Upper lobe of right lung (tissue), 1 donor: ENCODE measurements at regions not wholly inside any gene's neighbourhood (a gene's known extent, or its start where the extent isn't known, plus 50 kb on each side); places are given as distances from the start of the nearest gene placed in this dataset.

ENCODE experiments used
- ATAC-seq: fragments of 200-7000 bp; cut with Tn5 transposase; one replicate; pipeline ENCODE4 v1.9.1; 2020; ENCODE audit warnings: mild to moderate bottlenecking, moderate library complexity
- DNase-seq: peaks from one replicate; pipeline ENCODE4 v3.0.0-alpha.2; 2020
- H3K27ac ChIP-seq: fragments of 200-600 bp; one replicate; pipeline ENCODE4 v1.8.0; 2022
- H3K27me3 ChIP-seq: fragments of 200-600 bp; one replicate; pipeline ENCODE4 v1.8.0; 2022; ENCODE audit warnings: mild to moderate bottlenecking
- H3K36me3 ChIP-seq: fragments of 200-600 bp; one replicate; pipeline ENCODE4 v1.8.0; 2022
- H3K4me1 ChIP-seq: fragments of 200-600 bp; one replicate; pipeline ENCODE4 v1.8.0; 2022
- H3K4me3 ChIP-seq: fragments of 200-600 bp; one replicate; pipeline ENCODE4 v1.8.0; 2022; ENCODE audit warnings: mild to moderate bottlenecking
- H3K9me3 ChIP-seq: fragments of 200-600 bp; one replicate; pipeline ENCODE4 v1.8.0; 2022
- intact Hi-C: fragments of 100-400 bp; cut with DNase I; formaldehyde crosslinking; loops from one replicate; pipeline ENCODE4 v1.11.0; 2022
- TF ChIP-seq, protein P1 (sequence below): fragments of 200-600 bp; IDR thresholded peaks from one replicate; pipeline ENCODE4 v1.8.0; 2022; ENCODE audit warnings: antibody characterized with exemption
- donor health status: DM: no; HTN: yes; CAD: no; lungs with severe emphysema.

DNA sequence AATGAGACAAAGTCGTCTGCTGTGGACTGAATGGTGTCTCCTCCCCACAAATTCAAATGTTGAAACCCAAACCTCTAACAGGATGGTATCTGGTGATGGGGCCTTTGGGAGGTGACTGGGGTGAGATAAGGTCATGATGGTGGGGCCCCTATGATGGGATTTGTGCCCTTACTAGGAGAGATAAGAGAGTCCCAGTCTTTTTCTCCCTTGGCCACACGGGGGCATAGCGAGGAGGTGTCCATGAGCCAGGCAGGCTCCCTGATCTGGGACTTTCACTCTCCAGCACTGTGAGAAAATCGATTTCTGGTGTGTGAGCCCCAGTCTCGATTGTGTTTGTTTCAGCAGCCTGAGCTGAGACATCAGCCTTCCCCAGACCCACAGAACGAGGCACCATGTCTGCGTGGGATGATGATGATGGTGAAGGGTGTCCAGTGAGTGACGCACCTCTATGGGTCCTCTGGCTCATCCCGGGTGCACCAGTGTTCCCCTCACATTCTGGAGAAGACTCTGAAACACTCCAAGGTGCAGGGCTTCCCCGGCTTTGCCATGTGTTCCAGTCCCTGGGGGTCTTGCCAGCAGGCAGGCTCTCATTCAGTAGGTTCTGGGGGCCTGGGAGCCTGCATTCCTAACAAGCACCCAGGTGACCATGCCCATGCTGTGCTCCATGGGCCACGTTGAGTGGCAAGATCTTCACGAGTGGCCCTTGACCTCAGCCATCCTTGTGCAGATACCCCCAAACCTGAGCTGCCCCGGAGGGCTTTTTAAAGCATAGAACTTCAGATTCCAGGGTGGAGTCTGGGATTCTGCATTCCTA lies 363.0 kb downstream of the CTTN start:
- H3K36me3 ChIP-seq = no peaks in the 10 kb centered on the region
- no peaks in the 10 kb centered on the region for H3K9me3 ChIP-seq
- no peak overlapping the region for H3K4me3 ChIP-seq
- peaks cover 2% of the 10 kb centered on the region for H3K27me3 ChIP-seq
- ATAC-seq (no peak), DNase-seq (peak; percentile 13)
- TF ChIP-seq, protein P1, sequence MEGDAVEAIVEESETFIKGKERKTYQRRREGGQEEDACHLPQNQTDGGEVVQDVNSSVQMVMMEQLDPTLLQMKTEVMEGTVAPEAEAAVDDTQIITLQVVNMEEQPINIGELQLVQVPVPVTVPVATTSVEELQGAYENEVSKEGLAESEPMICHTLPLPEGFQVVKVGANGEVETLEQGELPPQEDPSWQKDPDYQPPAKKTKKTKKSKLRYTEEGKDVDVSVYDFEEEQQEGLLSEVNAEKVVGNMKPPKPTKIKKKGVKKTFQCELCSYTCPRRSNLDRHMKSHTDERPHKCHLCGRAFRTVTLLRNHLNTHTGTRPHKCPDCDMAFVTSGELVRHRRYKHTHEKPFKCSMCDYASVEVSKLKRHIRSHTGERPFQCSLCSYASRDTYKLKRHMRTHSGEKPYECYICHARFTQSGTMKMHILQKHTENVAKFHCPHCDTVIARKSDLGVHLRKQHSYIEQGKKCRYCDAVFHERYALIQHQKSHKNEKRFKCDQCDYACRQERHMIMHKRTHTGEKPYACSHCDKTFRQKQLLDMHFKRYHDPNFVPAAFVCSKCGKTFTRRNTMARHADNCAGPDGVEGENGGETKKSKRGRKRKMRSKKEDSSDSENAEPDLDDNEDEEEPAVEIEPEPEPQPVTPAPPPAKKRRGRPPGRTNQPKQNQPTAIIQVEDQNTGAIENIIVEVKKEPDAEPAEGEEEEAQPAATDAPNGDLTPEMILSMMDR = no peak
- no peaks in the 10 kb centered on the region for H3K4me1 ChIP-seq
- no peak overlapping the region for H3K27ac ChIP-seq
- intact Hi-C loops = loop anchor here (10.0 kb wide), 1 partner anchor 296 kb away; no protein-coding TSS in a partner anchor

DNA sequence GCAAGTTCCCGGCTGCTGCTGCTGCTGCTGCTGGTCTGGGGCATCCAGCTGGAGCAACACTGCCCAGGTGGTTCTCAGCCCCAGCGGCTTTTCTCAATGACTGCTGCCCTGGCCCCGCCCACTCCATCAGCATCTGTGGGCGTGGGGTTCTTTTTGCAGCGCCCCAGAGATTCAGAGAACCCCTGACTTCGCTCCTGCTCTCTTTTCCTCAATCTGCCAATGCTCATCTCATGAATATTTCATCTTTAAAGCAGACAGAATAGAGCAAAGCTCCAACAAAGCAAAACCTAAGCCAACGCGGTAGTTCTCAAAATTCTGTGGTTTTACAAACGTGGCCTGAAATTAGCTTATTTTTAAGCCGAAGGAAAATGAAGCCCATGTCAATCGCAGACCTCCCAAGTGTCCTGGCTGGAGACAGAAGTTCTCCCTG lies 363.6 kb downstream of the CTTN start:
- intact Hi-C loops = loop anchor here (10.0 kb wide), 1 partner anchor 297 kb away; no protein-coding TSS in a partner anchor
- no peak for ATAC-seq
- Histone ChIP-seq H3K27me3 (no peaks in the 10 kb centered on the region), H3K36me3 (no peaks in the 10 kb centered on the region), H3K9me3 (no peaks in the 10 kb centered on the region), H3K4me1 (no peaks in the 10 kb centered on the region), H3K27ac (no peak overlapping the region), H3K4me3 (no peak overlapping the region)
- no peak for DNase-seq
- TF ChIP-seq, protein P1 = no peak

DNA sequence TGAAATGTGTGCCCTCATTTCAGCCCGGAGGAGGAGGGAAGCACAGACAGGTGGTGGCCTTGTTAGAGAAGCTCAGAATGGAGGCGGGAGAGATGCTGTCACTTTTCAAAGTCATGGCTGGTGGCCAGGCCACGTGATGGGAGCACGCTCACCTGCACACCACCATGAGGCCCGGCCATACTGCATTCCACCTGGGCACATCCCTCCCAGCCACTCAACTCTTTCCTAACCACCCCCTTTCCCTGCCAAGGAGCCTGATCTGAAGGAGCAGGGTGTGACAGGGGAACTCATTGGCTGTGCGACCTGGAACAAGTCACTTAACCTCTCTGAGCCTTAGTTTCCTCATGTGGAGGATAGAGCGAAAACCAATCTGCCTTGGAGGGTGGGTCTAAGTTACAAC lies 364.5 kb downstream of the CTTN start:
- intact Hi-C loops = loop anchor here (10.0 kb wide), 1 partner anchor 298 kb away; no protein-coding TSS in a partner anchor
- H3K4me1 ChIP-seq = no peaks in the 10 kb centered on the region
- no peak overlapping the region for H3K4me3 ChIP-seq
- H3K36me3 ChIP-seq = no peaks in the 10 kb centered on the region
- no peaks in the 10 kb centered on the region for H3K27me3 ChIP-seq
- ATAC-seq (peak; percentile 75), DNase-seq (peak; percentile 67)
- TF ChIP-seq, protein P1 = no peak
- H3K27ac ChIP-seq = no peak overlapping the region
- no peaks in the 10 kb centered on the region for H3K9me3 ChIP-seq

DNA sequence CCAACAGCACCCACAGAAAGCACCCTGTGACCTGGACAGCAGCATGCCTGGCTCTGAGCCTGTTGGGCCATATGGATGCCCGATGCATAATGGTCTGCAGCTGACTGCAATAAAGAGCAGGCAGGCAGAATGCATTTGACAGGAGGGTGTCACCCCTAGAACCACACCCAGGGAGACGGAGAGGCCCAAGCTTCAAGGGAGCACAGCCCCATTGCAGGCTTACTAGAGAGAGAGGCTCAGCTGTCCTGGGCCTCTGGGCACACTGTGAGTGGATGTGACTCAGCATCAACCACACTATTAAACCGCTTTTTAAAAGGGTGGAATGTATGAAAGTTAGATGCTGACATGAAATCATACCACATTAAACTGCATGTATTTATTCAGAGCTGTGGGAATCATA lies 365.3 kb downstream of the CTTN start:
- ATAC-seq (no peak), DNase-seq (peak; percentile 43)
- no peak overlapping the region for H3K27ac ChIP-seq
- intact Hi-C loops = loop anchor here (10.0 kb wide), 1 partner anchor 299 kb away; no protein-coding TSS in a partner anchor
- no peak overlapping the region for H3K4me3 ChIP-seq
- TF ChIP-seq, protein P1 = no peak
- no peaks in the 10 kb centered on the region for H3K27me3 ChIP-seq
- no peaks in the 10 kb centered on the region for H3K36me3 ChIP-seq
- H3K4me1 ChIP-seq = no peaks in the 10 kb centered on the region
- H3K9me3 ChIP-seq = no peaks in the 10 kb centered on the region

DNA sequence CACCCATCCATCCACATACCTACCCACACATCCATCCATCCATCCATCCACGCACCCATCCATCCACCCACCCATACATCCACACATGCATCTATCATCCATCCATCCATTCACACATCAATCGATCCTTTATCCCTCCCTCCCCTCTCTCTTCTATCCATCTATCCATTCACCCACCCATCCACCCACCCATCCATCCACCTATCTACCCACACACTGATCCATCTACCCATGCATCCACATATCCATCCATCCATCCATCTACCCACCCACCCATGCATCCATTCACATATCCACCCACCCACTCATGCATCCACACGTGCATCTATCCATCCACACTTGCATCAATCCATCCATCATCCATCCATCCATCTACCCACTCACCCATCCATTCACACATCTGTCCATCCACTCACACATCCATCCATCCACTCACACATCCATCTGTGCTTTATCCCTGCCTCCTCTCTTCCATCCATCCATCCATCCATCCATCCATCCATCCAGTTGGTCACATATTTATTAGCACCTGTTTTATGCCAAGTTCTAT lies 366.1 kb downstream of the CTTN start:
- Histone ChIP-seq H3K4me3 (no peak overlapping the region), H3K4me1 (no peaks in the 10 kb centered on the region), H3K27ac (no peak overlapping the region), H3K36me3 (no peaks in the 10 kb centered on the region), H3K27me3 (no peaks in the 10 kb centered on the region), H3K9me3 (no peaks in the 10 kb centered on the region)
- ATAC-seq (no peak), DNase-seq (no peak)
- intact Hi-C loops = loop anchor here (10.0 kb wide), 1 partner anchor 300 kb away; no protein-coding TSS in a partner anchor
- TF ChIP-seq, protein P1 = no peak
